H1 (cell line): ENCODE measurements at regions not wholly inside any gene's neighbourhood (a gene's known extent, or its start where the extent isn't known, plus 50 kb on each side); places are given as distances from the start of the nearest gene placed in this dataset.

Experiments used
- POLR2A ChIP-seq, 2 experiments: IDR thresholded peaks; 1 replicate in 1 of 2; 2 replicates in 1 of 2; pipeline ENCODE4 v1.6.1; 2011; ENCODE audit warnings: low read depth in 2 of 2, low read length in 2 of 2, mild to moderate bottlenecking in 2 of 2; ENCODE audit errors: control extremely low read depth in 1 of 2
- POLR2AphosphoS5 ChIP-seq: IDR thresholded peaks from 2 replicates; pipeline ENCODE4 v1.6.1; 2011; ENCODE audit warnings: low read depth, low read length
- SUZ12 ChIP-seq: fragments of 200-600 bp; sonication (generic); IDR thresholded peaks from 2 replicates; pipeline ENCODE4 v1.6.1; 2012; ENCODE audit warnings: mild to moderate bottlenecking, inconsistent platforms, low read length, moderate library complexity, mixed read lengths

- TF ChIP-seq POLR2A (IDR thresholded peaks at IDR 0.05; ENCODE audit: control extremely low read depth in 1 of 2, low read depth in 2 of 2, low read length in 2 of 2) (no peak), SUZ12 (no peak), POLR2AphosphoS5 (no peak)
These were observed 195.3 kb downstream of the BRINP2 start (continued) for GRCh38 chr1:177366091-177366490.
